HCT116 (cell line): ENCODE measurements at regions not wholly inside any gene's neighbourhood (a gene's known extent, or its start where the extent isn't known, plus 50 kb on each side); places are given as distances from the start of the nearest gene placed in this dataset.

ENCODE experiments used
- ATAC-seq: fragments of 200-7000 bp; cut with Tn5 transposase; 2 replicates; pipeline ENCODE4 v1.9.1; 2020; ENCODE audit warnings: mild to moderate bottlenecking, moderate library complexity
- BruUV-seq: library from RNA; stranded (reverse); fragments of 400-500 nt; replicated peaks from 2 replicates; lab custom pipeline; 2021; lab: Mats Ljungman, UMichigan
- CTCF ChIA-PET: fragments of 300-600 bp; sonication (Branson Sonifier 250); formaldehyde crosslinking; loops from one replicate; lab custom pipeline; 2021; ENCODE audit warnings: antibody characterized with exemption; lab: Charles Lee
- POLR2A ChIA-PET: fragments of 300-600, 350-600 bp; sonication (Branson Sonifier 250); formaldehyde crosslinking; loops from one replicate; lab custom pipeline; 2021; ENCODE audit warnings: antibody characterized with exemption; lab: Charles Lee
- RAD21 ChIA-PET, 2 experiments: fragments of 300-600 bp; sonication (Branson Sonifier 250); formaldehyde crosslinking; loops; one replicate each; lab custom pipeline; 2023; ENCODE audit warnings: low total read pairs in 2 of 2; ENCODE audit not compliant: uncharacterized antibody in 2 of 2, unreplicated experiment in 2 of 2, low non-redundant PET in 1 of 2; lab: Charles Lee
- DNase-seq: peaks from one replicate; pipeline ENCODE4 v3.0.0-alpha.2; 2010; ENCODE audit warnings: low read depth, low spot score
- H2AFZ ChIP-seq: fragments of 200-600 bp; shearing (Covaris generic), sonication (generic); 2 replicates; pipeline ENCODE4 v1.6.1; 2017; ENCODE audit warnings: low read depth, mixed run types, mixed read lengths, antibody characterized with exemption, low read length; ENCODE audit not compliant: poor library complexity, severe bottlenecking
- H3K27ac ChIP-seq: 2 replicates; pipeline ENCODE4 v1.5.1; 2012; ENCODE audit warnings: low read depth, low read length
- H3K27me3 ChIP-seq: fragments of 200-600 bp; sonication (generic); 2 replicates; pipeline ENCODE4 v1.6.1; 2016; ENCODE audit warnings: mixed run types, low read length, mixed read lengths; ENCODE audit not compliant: insufficient read depth
- H3K36me3 ChIP-seq, 2 experiments: fragments of 200-500 bp in 1 of 2; fragments of 200-600 bp in 1 of 2; sonication (Bioruptor generic) in 1 of 2; sonication (generic) in 1 of 2; 2 replicates each; pipeline versions ENCODE4 v1.5.1 to v1.6.1; 2014 to 2016; ENCODE audit warnings: low read length in 2 of 2, inconsistent platforms in 1 of 2, mixed read lengths in 1 of 2, mixed run types in 1 of 2; ENCODE audit not compliant: insufficient read depth in 2 of 2, control insufficient read depth in 1 of 2
- H3K4me1 ChIP-seq, 2 experiments: fragments of 200-600 bp in 1 of 2; sonication (generic) in 1 of 2; 2 replicates each; pipeline versions ENCODE4 v1.5.1 to v1.6.1; 2012 to 2017; ENCODE audit warnings: low read length in 2 of 2, inconsistent platforms in 1 of 2, mild to moderate bottlenecking in 1 of 2, mixed read lengths in 1 of 2, mixed run types in 1 of 2, moderate library complexity in 1 of 2; ENCODE audit not compliant: insufficient read depth in 2 of 2, control insufficient read depth in 1 of 2
- H3K4me2 ChIP-seq: fragments of 200-600 bp; sonication (generic); 2 replicates; pipeline ENCODE4 v1.6.1; 2017; ENCODE audit warnings: mixed run types, low read length, mixed read lengths
- H3K4me3 ChIP-seq, 2 experiments: fragments of 200-600 bp in 1 of 2; sonication (generic) in 1 of 2; replicated peaks in 1 of 2; 2 replicates each; pipeline ENCODE4 v1.5.1; 2011 to 2016; ENCODE audit warnings: low read length in 2 of 2, control low read depth in 1 of 2, low read depth in 1 of 2, mild to moderate bottlenecking in 1 of 2, mixed read lengths in 1 of 2, mixed run types in 1 of 2
- H3K79me2 ChIP-seq: fragments of 200-600 bp; sonication (generic); 2 replicates; pipeline ENCODE4 v1.6.1; 2017; ENCODE audit warnings: mild to moderate bottlenecking, mixed run types, low read length, moderate library complexity, mixed read lengths; ENCODE audit not compliant: insufficient read depth
- H3K9ac ChIP-seq: fragments of 200-600 bp; sonication (generic); 2 replicates; pipeline ENCODE4 v1.6.1; 2016; ENCODE audit warnings: low read length, mixed read lengths
- H3K9me2 ChIP-seq: fragments of 200-600 bp; sonication (generic), shearing (Covaris generic); 2 replicates; pipeline ENCODE4 v1.6.1; 2017; ENCODE audit warnings: mixed run types, mild to moderate bottlenecking, moderate library complexity; ENCODE audit not compliant: insufficient read depth
- H3K9me3 ChIP-seq, 2 experiments: fragments of 200-500 bp in 1 of 2; fragments of 200-600 bp in 1 of 2; sonication (Bioruptor generic) in 1 of 2; sonication (generic) in 1 of 2; 2 replicates each; pipeline ENCODE4 v1.6.1; 2014 to 2017; ENCODE audit warnings: low read length in 2 of 2, mixed read lengths in 2 of 2, inconsistent platforms in 1 of 2, low read depth in 1 of 2, mild to moderate bottlenecking in 1 of 2, mixed run types in 1 of 2, moderate library complexity in 1 of 2; ENCODE audit not compliant: control insufficient read depth in 1 of 2, insufficient read depth in 1 of 2
- H4K20me1 ChIP-seq: fragments of 200-600 bp; sonication (generic), shearing (Covaris generic); 2 replicates; pipeline ENCODE4 v1.6.1; 2017; ENCODE audit warnings: mixed run types, mild to moderate bottlenecking, moderate library complexity; ENCODE audit not compliant: insufficient read depth
- EZH2 ChIP-seq: fragments of 200-600 bp; sonication (generic); IDR thresholded peaks from 2 replicates; pipeline ENCODE4 v1.6.1; 2017; ENCODE audit warnings: antibody characterized with exemption, mixed run types
- EZH2phosphoT487 ChIP-seq: fragments of 200-600 bp; IDR thresholded peaks from 2 replicates; pipeline ENCODE4 v1.6.1; 2018; ENCODE audit warnings: antibody characterized with exemption, borderline replicate concordance
- RAD21 ChIP-seq: IDR thresholded peaks from 2 replicates; pipeline ENCODE4 v1.6.1; 2012; ENCODE audit warnings: low read depth, mild to moderate bottlenecking
- SIN3A ChIP-seq: IDR thresholded peaks from 2 replicates; pipeline ENCODE4 v1.6.1; 2012; ENCODE audit warnings: low read depth
- intact Hi-C: fragments of 100-400 bp; cut with micrococcal nuclease; formaldehyde crosslinking; loops from 2 replicates; pipeline ENCODE4 v1.10.0; 2022
- TF ChIP-seq, protein P1 (sequence below): IDR thresholded peaks from 2 replicates; pipeline ENCODE4 v1.6.1; 2012; ENCODE audit warnings: low read depth
- TF ChIP-seq, protein P2 (sequence below), 3 experiments: fragments of 200-600 bp in 1 of 3; sonication (generic) in 1 of 3; IDR thresholded peaks in 2 of 3; conservative IDR thresholded peaks in 1 of 3; 2 replicates each; pipeline ENCODE4 v1.5.1; 2012 to 2017; ENCODE audit warnings: low read depth in 2 of 3, low read length in 2 of 3, antibody characterized with exemption in 1 of 3, borderline replicate concordance in 1 of 3, control low read depth in 1 of 3, mild to moderate bottlenecking in 1 of 3, mixed read lengths in 1 of 3, mixed run types in 1 of 3, moderate library complexity in 1 of 3; ENCODE audit not compliant: insufficient read depth in 1 of 3

DNA sequence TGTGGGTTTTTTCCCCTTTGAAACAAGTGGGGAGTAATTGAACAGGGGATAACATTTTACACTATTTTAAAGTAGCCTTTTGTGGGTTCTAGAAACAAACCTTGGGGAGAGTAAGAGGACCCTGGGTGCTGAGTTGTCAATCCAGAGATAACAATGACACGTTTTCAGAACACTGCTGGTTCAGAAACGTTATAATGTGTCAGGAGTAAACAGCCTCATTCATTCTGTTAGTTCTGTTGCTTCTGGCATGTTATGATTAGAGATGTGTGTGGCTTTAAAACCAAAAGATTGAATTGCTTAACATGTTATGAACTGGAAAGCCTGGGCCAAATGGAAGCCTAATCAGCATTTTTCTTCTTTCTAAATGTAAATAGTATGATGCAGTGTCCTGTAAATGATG lies 680.5 kb upstream of the NOVA1 start:
- no peak overlapping the region for H3K4me3 ChIP-seq
- TF ChIP-seq, protein P1, sequence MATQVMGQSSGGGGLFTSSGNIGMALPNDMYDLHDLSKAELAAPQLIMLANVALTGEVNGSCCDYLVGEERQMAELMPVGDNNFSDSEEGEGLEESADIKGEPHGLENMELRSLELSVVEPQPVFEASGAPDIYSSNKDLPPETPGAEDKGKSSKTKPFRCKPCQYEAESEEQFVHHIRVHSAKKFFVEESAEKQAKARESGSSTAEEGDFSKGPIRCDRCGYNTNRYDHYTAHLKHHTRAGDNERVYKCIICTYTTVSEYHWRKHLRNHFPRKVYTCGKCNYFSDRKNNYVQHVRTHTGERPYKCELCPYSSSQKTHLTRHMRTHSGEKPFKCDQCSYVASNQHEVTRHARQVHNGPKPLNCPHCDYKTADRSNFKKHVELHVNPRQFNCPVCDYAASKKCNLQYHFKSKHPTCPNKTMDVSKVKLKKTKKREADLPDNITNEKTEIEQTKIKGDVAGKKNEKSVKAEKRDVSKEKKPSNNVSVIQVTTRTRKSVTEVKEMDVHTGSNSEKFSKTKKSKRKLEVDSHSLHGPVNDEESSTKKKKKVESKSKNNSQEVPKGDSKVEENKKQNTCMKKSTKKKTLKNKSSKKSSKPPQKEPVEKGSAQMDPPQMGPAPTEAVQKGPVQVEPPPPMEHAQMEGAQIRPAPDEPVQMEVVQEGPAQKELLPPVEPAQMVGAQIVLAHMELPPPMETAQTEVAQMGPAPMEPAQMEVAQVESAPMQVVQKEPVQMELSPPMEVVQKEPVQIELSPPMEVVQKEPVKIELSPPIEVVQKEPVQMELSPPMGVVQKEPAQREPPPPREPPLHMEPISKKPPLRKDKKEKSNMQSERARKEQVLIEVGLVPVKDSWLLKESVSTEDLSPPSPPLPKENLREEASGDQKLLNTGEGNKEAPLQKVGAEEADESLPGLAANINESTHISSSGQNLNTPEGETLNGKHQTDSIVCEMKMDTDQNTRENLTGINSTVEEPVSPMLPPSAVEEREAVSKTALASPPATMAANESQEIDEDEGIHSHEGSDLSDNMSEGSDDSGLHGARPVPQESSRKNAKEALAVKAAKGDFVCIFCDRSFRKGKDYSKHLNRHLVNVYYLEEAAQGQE = no peak
- TF ChIP-seq EZH2 = no peak
- TF ChIP-seq RAD21 = no peak
- no peak for TF ChIP-seq SIN3A
- TF ChIP-seq, protein P2, sequence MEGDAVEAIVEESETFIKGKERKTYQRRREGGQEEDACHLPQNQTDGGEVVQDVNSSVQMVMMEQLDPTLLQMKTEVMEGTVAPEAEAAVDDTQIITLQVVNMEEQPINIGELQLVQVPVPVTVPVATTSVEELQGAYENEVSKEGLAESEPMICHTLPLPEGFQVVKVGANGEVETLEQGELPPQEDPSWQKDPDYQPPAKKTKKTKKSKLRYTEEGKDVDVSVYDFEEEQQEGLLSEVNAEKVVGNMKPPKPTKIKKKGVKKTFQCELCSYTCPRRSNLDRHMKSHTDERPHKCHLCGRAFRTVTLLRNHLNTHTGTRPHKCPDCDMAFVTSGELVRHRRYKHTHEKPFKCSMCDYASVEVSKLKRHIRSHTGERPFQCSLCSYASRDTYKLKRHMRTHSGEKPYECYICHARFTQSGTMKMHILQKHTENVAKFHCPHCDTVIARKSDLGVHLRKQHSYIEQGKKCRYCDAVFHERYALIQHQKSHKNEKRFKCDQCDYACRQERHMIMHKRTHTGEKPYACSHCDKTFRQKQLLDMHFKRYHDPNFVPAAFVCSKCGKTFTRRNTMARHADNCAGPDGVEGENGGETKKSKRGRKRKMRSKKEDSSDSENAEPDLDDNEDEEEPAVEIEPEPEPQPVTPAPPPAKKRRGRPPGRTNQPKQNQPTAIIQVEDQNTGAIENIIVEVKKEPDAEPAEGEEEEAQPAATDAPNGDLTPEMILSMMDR (IDR thresholded peaks at IDR 0.05 in 2 of 3, conservative IDR thresholded peaks at IDR 0.05 in 1 of 3; ENCODE audit: borderline replicate concordance in 1 of 3, insufficient read depth in 1 of 3, low read depth in 2 of 3, low read length in 2 of 3) = no peak
- no peak for TF ChIP-seq EZH2phosphoT487
- TF ChIP-seq, all 23 proteins: peak for 0
- Histone ChIP-seq H3K4me2 (no peak overlapping the region), H3K27ac (no peak overlapping the region), H3K9me2 (no peaks in the 10 kb centered on the region), H3K9me3 (peaks cover 19 to 25% of the 10 kb centered on the region in 2 experiments; a peak in 2 of 4 replicates), H2AFZ (no peak overlapping the region), H3K9ac (no peak overlapping the region), H3K36me3 (no peaks in the 10 kb centered on the region), H3K4me1 (no peaks in the 10 kb centered on the region; a peak in 1 of 4 replicates), H3K79me2 (no peaks in the 10 kb centered on the region), H4K20me1 (no peaks in the 10 kb centered on the region), H3K27me3 (no peaks in the 10 kb centered on the region)
- CTCF ChIA-PET = no interaction called here
- RAD21 ChIA-PET = no interaction called here
- BruUV-seq = no TSS peak
- POLR2A ChIA-PET = no interaction called here
- intact Hi-C loops = no loop called here
- no peak for ATAC-seq
- no peak for DNase-seq
